SK-N-SH (cell line): ENCODE measurements at regions not wholly inside any gene's neighbourhood (a gene's known extent, or its start where the extent isn't known, plus 50 kb on each side); places are given as distances from the start of the nearest gene placed in this dataset.

ENCODE experiments used
- CHD2 ChIP-seq: fragments of 150-350 bp; IDR thresholded peaks from 2 replicates; pipeline ENCODE4 v1.6.1; 2018; ENCODE audit warnings: low read length; ENCODE audit not compliant: partially characterized antibody
- ELF1 ChIP-seq: IDR thresholded peaks from 2 replicates; pipeline ENCODE4 v1.4.0; 2012
- EP300 ChIP-seq, 2 experiments: IDR thresholded peaks; 2 replicates each; pipeline versions ENCODE4 v1.4.0 to v1.6.1; 2012; ENCODE audit warnings: borderline replicate concordance in 1 of 2, low read depth in 1 of 2, low read length in 1 of 2
- NFIC ChIP-seq: IDR thresholded peaks from 2 replicates; pipeline ENCODE4 v1.4.0; 2012; ENCODE audit warnings: borderline replicate concordance
- NRF1 ChIP-seq: IDR thresholded peaks from 2 replicates; pipeline ENCODE4 v1.6.1; 2012; ENCODE audit warnings: low read depth, mild to moderate bottlenecking, low read length
- POLR2AphosphoS5 ChIP-seq: IDR thresholded peaks from 2 replicates; pipeline ENCODE4 v1.6.1; 2012; ENCODE audit warnings: low read depth, low read length
- RFX5 ChIP-seq: IDR thresholded peaks from 2 replicates; pipeline ENCODE4 v1.6.1; 2012; ENCODE audit warnings: mild to moderate bottlenecking, improper control_type of control experiment, low read length
- SIN3A ChIP-seq: IDR thresholded peaks from 2 replicates; pipeline ENCODE4 v1.6.1; 2012; ENCODE audit warnings: low read depth, mild to moderate bottlenecking, low read length, moderate library complexity, borderline replicate concordance
- SMC3 ChIP-seq: IDR thresholded peaks from 2 replicates; pipeline ENCODE4 v1.6.1; 2012; ENCODE audit warnings: low read depth, low read length, improper control_type of control experiment
- TF ChIP-seq, protein P1 (sequence below): fragments of 200-600 bp; sonication (generic); IDR thresholded peaks from 2 replicates; pipeline ENCODE4 v1.6.1; 2017; ENCODE audit warnings: antibody characterized with exemption, mild to moderate bottlenecking, moderate library complexity
- TF ChIP-seq, protein P2 (sequence below): IDR thresholded peaks from 2 replicates; pipeline ENCODE4 v1.6.1; 2012; ENCODE audit warnings: mild to moderate bottlenecking, low read depth, low read length, moderate library complexity

DNA sequence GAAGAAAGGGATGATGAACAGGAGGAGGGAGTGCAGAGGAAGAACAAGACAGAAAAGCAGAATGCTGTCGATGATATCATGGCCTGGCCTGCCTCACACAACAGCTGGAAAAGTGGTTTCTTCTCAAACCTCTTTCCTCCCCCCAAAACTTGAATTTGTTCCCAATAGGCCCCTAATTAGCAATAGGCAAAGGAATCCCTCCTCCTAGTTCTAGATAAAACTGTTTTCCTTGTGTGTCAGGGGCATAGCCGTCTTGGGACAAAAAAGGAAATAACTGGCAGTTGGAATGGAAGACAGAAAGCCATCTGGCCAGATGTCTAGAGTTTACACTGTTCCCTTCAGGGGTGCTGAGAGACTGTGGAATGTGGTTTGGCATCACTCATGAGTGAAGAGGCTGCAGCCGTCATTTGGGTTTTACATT, 177.8 kb upstream of the C1QTNF7 start:
- TF ChIP-seq, protein P1, sequence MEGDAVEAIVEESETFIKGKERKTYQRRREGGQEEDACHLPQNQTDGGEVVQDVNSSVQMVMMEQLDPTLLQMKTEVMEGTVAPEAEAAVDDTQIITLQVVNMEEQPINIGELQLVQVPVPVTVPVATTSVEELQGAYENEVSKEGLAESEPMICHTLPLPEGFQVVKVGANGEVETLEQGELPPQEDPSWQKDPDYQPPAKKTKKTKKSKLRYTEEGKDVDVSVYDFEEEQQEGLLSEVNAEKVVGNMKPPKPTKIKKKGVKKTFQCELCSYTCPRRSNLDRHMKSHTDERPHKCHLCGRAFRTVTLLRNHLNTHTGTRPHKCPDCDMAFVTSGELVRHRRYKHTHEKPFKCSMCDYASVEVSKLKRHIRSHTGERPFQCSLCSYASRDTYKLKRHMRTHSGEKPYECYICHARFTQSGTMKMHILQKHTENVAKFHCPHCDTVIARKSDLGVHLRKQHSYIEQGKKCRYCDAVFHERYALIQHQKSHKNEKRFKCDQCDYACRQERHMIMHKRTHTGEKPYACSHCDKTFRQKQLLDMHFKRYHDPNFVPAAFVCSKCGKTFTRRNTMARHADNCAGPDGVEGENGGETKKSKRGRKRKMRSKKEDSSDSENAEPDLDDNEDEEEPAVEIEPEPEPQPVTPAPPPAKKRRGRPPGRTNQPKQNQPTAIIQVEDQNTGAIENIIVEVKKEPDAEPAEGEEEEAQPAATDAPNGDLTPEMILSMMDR: no peak
- TF ChIP-seq NRF1 (no peak), ELF1 (no peak), POLR2AphosphoS5 (no peak), SIN3A (no peak), EP300 (IDR thresholded peaks at IDR 0.05; ENCODE audit: borderline replicate concordance in 1 of 2, low read depth in 1 of 2, low read length in 1 of 2) (no peak), NFIC (no peak), CHD2 (no peak), RFX5 (no peak), SMC3 (no peak)
- TF ChIP-seq, protein P2, sequence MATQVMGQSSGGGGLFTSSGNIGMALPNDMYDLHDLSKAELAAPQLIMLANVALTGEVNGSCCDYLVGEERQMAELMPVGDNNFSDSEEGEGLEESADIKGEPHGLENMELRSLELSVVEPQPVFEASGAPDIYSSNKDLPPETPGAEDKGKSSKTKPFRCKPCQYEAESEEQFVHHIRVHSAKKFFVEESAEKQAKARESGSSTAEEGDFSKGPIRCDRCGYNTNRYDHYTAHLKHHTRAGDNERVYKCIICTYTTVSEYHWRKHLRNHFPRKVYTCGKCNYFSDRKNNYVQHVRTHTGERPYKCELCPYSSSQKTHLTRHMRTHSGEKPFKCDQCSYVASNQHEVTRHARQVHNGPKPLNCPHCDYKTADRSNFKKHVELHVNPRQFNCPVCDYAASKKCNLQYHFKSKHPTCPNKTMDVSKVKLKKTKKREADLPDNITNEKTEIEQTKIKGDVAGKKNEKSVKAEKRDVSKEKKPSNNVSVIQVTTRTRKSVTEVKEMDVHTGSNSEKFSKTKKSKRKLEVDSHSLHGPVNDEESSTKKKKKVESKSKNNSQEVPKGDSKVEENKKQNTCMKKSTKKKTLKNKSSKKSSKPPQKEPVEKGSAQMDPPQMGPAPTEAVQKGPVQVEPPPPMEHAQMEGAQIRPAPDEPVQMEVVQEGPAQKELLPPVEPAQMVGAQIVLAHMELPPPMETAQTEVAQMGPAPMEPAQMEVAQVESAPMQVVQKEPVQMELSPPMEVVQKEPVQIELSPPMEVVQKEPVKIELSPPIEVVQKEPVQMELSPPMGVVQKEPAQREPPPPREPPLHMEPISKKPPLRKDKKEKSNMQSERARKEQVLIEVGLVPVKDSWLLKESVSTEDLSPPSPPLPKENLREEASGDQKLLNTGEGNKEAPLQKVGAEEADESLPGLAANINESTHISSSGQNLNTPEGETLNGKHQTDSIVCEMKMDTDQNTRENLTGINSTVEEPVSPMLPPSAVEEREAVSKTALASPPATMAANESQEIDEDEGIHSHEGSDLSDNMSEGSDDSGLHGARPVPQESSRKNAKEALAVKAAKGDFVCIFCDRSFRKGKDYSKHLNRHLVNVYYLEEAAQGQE: no peak
